ENCODE measurements at regions not wholly inside any gene's neighbourhood (a gene's known extent, or its start where the extent isn't known, plus 50 kb on each side); places are given as distances from the start of the nearest gene placed in this dataset.

DNA sequence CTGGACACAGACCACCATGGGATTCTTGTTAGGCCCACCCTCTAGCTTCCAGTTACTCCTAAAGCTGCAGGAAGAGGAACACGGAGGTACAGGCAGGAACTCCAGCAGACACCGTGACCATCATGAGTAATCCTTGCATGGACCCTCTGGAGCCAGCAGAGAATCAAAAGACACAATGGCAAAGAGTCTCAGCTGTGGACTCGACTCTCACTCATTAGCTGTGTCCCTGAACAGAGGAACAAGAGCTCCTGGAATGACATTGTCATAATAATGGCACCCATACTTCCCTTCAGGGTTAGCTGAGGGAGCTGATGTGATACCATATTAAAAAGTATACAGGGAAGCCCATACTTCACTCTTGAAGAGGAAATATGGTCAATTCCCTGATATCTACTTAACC, 176.3 kb upstream of the ASIC2 start:
- peaks cover 2% of the 10 kb centered on the region for H3K27me3 ChIP-seq
- no peaks in the 10 kb centered on the region for H3K4me1 ChIP-seq
- TF ChIP-seq, protein P1, sequence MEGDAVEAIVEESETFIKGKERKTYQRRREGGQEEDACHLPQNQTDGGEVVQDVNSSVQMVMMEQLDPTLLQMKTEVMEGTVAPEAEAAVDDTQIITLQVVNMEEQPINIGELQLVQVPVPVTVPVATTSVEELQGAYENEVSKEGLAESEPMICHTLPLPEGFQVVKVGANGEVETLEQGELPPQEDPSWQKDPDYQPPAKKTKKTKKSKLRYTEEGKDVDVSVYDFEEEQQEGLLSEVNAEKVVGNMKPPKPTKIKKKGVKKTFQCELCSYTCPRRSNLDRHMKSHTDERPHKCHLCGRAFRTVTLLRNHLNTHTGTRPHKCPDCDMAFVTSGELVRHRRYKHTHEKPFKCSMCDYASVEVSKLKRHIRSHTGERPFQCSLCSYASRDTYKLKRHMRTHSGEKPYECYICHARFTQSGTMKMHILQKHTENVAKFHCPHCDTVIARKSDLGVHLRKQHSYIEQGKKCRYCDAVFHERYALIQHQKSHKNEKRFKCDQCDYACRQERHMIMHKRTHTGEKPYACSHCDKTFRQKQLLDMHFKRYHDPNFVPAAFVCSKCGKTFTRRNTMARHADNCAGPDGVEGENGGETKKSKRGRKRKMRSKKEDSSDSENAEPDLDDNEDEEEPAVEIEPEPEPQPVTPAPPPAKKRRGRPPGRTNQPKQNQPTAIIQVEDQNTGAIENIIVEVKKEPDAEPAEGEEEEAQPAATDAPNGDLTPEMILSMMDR (IDR thresholded peaks at IDR 0.05): no peak
- no peaks in the 10 kb centered on the region for H3K9me3 ChIP-seq
- H3K36me3 ChIP-seq: no peaks in the 10 kb centered on the region
- H3K27ac ChIP-seq: no peak overlapping the region
- no peak overlapping the region for H3K4me3 ChIP-seq
- WGBS: 77% methylated on average over 3 of the region's 3 CpGs
- DNase-seq (ENCODE audit: low spot score in 2 of 2): no peak

DNA sequence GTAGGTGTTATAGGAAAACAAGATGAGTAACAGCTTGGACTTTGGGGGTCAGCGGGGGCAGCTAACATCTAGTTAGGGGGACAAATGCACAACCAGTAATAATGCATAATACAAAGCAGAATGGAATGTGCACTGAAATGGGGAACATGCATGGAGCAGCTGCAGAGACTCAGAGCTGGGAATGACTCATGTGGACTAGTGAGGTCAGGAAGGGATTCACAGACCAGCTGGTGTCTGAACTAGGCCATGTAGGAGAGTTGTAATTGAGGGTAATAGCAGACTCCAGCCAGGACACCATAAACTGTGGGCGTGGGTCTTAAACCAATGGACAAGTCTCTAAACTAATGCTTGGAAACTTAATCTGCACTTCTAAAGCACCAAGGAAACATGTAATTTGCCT, 176.8 kb upstream of the ASIC2 start:
- Histone ChIP-seq H3K9me3 (no peaks in the 10 kb centered on the region), H3K4me3 (no peak overlapping the region), H3K4me1 (no peaks in the 10 kb centered on the region), H3K27me3 (peaks cover 3% of the 10 kb centered on the region), H3K36me3 (no peaks in the 10 kb centered on the region), H3K27ac (no peak overlapping the region)
- DNase-seq (ENCODE audit: low spot score in 2 of 2): no peak
- WGBS: 29% methylated on average over 2 of the region's 2 CpGs
- TF ChIP-seq POLR2A (IDR thresholded peaks at IDR 0.05): no peak
- TF ChIP-seq, protein P1 (IDR thresholded peaks at IDR 0.05): no peak

DNA sequence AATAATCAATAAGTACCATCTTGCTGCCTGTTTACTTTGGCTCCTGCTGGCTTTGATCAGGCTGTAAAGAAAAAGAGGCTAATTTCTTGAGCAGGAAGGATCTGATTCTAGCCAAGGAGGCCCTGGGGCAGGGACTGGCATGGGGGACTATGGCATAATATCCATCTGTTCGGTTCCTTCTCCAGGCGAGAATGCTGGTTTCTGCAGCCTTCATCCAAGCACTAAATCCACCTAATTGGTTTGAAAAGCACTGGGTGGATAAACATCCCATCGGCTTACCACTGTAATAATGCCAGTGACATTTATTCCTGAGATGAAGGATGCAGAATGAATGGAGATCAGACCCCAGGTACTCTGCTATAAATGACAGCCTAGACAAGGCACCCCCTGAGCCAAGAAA, 180.0 kb upstream of the ASIC2 start:
- TF ChIP-seq, protein P1 (IDR thresholded peaks at IDR 0.05): no peak
- H3K9me3 ChIP-seq: no peaks in the 10 kb centered on the region
- 85% methylated on average over 3 of the region's 3 CpGs for WGBS
- DNase-seq (ENCODE audit: low spot score in 2 of 2): no peak
- no peak overlapping the region for H3K27ac ChIP-seq
- H3K4me3 ChIP-seq: no peak overlapping the region
- H3K4me1 ChIP-seq: no peaks in the 10 kb centered on the region
- H3K27me3 ChIP-seq: peaks cover 3% of the 10 kb centered on the region
- H3K36me3 ChIP-seq: no peaks in the 10 kb centered on the region

DNA sequence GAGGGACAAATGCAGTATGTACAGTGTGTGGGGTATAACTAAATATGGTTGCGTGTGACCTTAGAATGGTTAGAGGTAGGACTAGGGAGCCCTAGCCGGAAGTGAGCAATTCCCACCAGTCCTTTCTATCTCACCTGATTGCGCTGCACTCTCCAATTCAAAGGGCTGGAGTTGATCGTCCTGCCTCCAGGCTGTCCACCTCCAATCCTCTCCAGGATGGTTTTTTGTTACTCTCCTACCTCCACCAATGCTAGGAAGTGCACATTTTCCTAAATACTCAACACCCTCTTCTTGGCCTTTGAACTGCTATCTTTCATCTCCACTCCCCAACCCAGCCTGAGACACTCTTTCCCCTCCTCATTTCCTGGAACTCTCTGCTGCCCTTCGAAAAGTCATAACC, 181.7 kb upstream of the ASIC2 start:
- Histone ChIP-seq H3K4me3 (no peak overlapping the region), H3K4me1 (no peaks in the 10 kb centered on the region), H3K9me3 (no peaks in the 10 kb centered on the region), H3K36me3 (no peaks in the 10 kb centered on the region), H3K27me3 (peaks cover 3% of the 10 kb centered on the region), H3K27ac (no peak overlapping the region)
- DNase-seq (ENCODE audit: low spot score in 2 of 2): no peak
- no peak for TF ChIP-seq POLR2A (IDR thresholded peaks at IDR 0.05)
- TF ChIP-seq, protein P1 (IDR thresholded peaks at IDR 0.05): no peak
- no peak for TF ChIP-seq POLR2AphosphoS5 (IDR thresholded peaks at IDR 0.05)
- no peak for TF ChIP-seq EP300 (IDR thresholded peaks at IDR 0.05)
- 85% methylated on average over 5 of the region's 5 CpGs for WGBS

DNA sequence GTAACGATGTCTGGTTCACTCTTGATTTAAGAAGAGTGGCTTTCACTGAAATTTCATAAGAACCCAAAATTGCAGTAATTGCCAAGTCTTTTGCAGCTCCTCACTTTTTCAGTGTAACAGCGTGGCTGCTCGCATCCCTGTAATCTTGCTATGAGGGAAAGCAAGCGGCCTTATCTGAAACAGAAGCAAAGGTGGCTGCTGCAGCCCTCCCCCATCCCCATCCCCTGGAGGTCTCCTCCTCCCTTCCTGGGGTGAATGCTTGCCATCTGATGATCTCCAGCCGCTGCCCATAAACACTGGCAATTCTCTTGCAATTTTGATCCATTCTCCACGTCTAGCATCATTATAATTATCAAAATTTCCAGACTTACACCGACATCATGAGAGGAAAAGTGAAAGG, 182.5 kb upstream of the ASIC2 start:
- H3K4me1 ChIP-seq: no peaks in the 10 kb centered on the region
- DNase-seq (ENCODE audit: low spot score in 2 of 2): no peak
- 78% methylated on average over 7 of the region's 7 CpGs for WGBS
- peaks cover 3% of the 10 kb centered on the region for H3K27me3 ChIP-seq
- no peaks in the 10 kb centered on the region for H3K36me3 ChIP-seq
- no peaks in the 10 kb centered on the region for H3K9me3 ChIP-seq
- TF ChIP-seq, protein P1 (IDR thresholded peaks at IDR 0.05): no peak
- TF ChIP-seq POLR2AphosphoS5 (IDR thresholded peaks at IDR 0.05): no peak
- TF ChIP-seq EP300 (IDR thresholded peaks at IDR 0.05): no peak
- no peak for TF ChIP-seq POLR2A (IDR thresholded peaks at IDR 0.05)
- no peak overlapping the region for H3K27ac ChIP-seq
- no peak overlapping the region for H3K4me3 ChIP-seq
